IMR-90 (cell line): ENCODE measurements at regions not wholly inside any gene's neighbourhood (a gene's known extent, or its start where the extent isn't known, plus 50 kb on each side); places are given as distances from the start of the nearest gene placed in this dataset.

Experiments
- MAFK ChIP-seq: IDR thresholded peaks from 2 replicates; pipeline ENCODE4 v1.6.1; 2012; ENCODE audit warnings: low read depth, low read length, improper control_type of control experiment
- MAZ ChIP-seq: IDR thresholded peaks from 2 replicates; pipeline ENCODE4 v1.6.1; 2012; ENCODE audit warnings: low read depth, mild to moderate bottlenecking, low read length, improper control_type of control experiment, moderate library complexity, borderline replicate concordance
- POLR2A ChIP-seq: IDR thresholded peaks from 2 replicates; pipeline ENCODE4 v1.6.1; 2012; ENCODE audit warnings: mild to moderate bottlenecking, low read depth, low read length
- RAD21 ChIP-seq: IDR thresholded peaks from 2 replicates; pipeline ENCODE4 v1.6.1; 2012; ENCODE audit warnings: low read length, improper control_type of control experiment
- RCOR1 ChIP-seq: IDR thresholded peaks from 2 replicates; pipeline ENCODE4 v1.6.1; 2012; ENCODE audit warnings: mild to moderate bottlenecking, low read length, improper control_type of control experiment; ENCODE audit not compliant: insufficient replicate concordance
- SMC3 ChIP-seq: fragments of 150-350 bp; IDR thresholded peaks from 2 replicates; pipeline ENCODE4 v1.6.1; 2016; ENCODE audit warnings: low read depth, mild to moderate bottlenecking, antibody characterized with exemption, low read length, moderate library complexity
- TF ChIP-seq, protein P1 (sequence below): conservative IDR thresholded peaks from 2 replicates; pipeline ENCODE4 v1.5.1; 2012; ENCODE audit warnings: mild to moderate bottlenecking, low read depth, low read length, improper control_type of control experiment

DNA sequence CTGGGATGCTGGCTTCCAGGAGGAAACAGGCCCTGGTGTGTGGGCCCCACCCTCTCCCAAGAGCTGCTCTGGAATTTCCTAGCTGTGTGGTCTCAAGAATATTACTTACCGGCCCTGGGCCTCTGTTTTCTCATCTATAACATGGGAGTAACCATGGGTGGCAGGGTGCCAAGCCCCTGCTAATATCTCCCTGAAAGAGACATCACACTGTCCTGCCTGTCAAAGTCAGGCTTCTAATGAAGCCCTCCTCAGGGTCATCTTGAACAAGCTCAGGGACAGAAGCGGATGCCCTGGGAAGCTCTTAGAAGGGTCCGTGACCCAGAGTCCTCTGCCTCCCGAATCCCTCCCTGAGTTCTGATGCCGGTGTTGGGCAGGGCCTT is 173.2 kb upstream of the HDAC4 start:
- TF ChIP-seq, protein P1, sequence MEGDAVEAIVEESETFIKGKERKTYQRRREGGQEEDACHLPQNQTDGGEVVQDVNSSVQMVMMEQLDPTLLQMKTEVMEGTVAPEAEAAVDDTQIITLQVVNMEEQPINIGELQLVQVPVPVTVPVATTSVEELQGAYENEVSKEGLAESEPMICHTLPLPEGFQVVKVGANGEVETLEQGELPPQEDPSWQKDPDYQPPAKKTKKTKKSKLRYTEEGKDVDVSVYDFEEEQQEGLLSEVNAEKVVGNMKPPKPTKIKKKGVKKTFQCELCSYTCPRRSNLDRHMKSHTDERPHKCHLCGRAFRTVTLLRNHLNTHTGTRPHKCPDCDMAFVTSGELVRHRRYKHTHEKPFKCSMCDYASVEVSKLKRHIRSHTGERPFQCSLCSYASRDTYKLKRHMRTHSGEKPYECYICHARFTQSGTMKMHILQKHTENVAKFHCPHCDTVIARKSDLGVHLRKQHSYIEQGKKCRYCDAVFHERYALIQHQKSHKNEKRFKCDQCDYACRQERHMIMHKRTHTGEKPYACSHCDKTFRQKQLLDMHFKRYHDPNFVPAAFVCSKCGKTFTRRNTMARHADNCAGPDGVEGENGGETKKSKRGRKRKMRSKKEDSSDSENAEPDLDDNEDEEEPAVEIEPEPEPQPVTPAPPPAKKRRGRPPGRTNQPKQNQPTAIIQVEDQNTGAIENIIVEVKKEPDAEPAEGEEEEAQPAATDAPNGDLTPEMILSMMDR, result no peak
- TF ChIP-seq RAD21 (no peak), POLR2A (no peak), RCOR1 (no peak), MAFK (no peak), SMC3 (no peak), MAZ (no peak)
